Stomach (tissue), 4 donors: ENCODE measurements at regions not wholly inside any gene's neighbourhood (a gene's known extent, or its start where the extent isn't known, plus 50 kb on each side); places are given as distances from the start of the nearest gene placed in this dataset.

Experiments
- POLR2AphosphoS5 ChIP-seq, 3 donors: sonication (generic); formaldehyde crosslinking; IDR thresholded peaks; one replicate each; pipeline ENCODE4 v1.6.1; 2016; ENCODE audit warnings: antibody characterized with exemption in 3 of 3
- TF ChIP-seq, protein P1 (sequence below), 7 experiments: fragments of 450-650 bp in 4 of 7; fragments of 200-600 bp in 3 of 7; sonication (generic) in 3 of 7; IDR thresholded peaks; one replicate each; pipeline ENCODE4 v1.5.1; 2016 to 2019; ENCODE audit warnings: antibody characterized with exemption in 7 of 7, control low read depth in 2 of 7, mild to moderate bottlenecking in 1 of 7

GRCh38 chr2:67259556-67260342 lies 137.4 kb upstream of the ETAA1 start:
- peak in 2 of 3 donors; percentile 42 to 80 for TF ChIP-seq POLR2AphosphoS5 (IDR thresholded peaks at IDR 0.05)
- TF ChIP-seq, protein P1, sequence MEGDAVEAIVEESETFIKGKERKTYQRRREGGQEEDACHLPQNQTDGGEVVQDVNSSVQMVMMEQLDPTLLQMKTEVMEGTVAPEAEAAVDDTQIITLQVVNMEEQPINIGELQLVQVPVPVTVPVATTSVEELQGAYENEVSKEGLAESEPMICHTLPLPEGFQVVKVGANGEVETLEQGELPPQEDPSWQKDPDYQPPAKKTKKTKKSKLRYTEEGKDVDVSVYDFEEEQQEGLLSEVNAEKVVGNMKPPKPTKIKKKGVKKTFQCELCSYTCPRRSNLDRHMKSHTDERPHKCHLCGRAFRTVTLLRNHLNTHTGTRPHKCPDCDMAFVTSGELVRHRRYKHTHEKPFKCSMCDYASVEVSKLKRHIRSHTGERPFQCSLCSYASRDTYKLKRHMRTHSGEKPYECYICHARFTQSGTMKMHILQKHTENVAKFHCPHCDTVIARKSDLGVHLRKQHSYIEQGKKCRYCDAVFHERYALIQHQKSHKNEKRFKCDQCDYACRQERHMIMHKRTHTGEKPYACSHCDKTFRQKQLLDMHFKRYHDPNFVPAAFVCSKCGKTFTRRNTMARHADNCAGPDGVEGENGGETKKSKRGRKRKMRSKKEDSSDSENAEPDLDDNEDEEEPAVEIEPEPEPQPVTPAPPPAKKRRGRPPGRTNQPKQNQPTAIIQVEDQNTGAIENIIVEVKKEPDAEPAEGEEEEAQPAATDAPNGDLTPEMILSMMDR (IDR thresholded peaks at IDR 0.05), result no peak
